ENCODE measurements at regions not wholly inside any gene's neighbourhood (a gene's known extent, or its start where the extent isn't known, plus 50 kb on each side); places are given as distances from the start of the nearest gene placed in this dataset.

GRCh38 chr7:106514881-106515280 is 146.1 kb downstream of the CCDC71L start:
- TF ChIP-seq CTCF (IDR thresholded peaks at IDR 0.05) (no peak), POLR2A (IDR thresholded peaks at IDR 0.05) (no peak)

All from Peyer's patch (tissue), 4 donors.